HG03175 (cell line): ENCODE measurements at regions not wholly inside any gene's neighbourhood (a gene's known extent, or its start where the extent isn't known, plus 50 kb on each side); places are given as distances from the start of the nearest gene placed in this dataset.

Experiments
- ATAC-seq: cut with Tn5 transposase; IDR thresholded peaks from one replicate; pipeline ENCODE4 v1.9.1; 2021; ENCODE audit warnings: mild to moderate bottlenecking, moderate library complexity; ENCODE audit not compliant: unreplicated experiment

- no peak for ATAC-seq
Observed at GRCh38 chr1:34650090-34650489, 104.8 kb upstream of the GJB5 start.

- no peak for ATAC-seq
Observed at GRCh38 chr1:34650800-34651199, 104.0 kb upstream of the GJB5 start.

DNA sequence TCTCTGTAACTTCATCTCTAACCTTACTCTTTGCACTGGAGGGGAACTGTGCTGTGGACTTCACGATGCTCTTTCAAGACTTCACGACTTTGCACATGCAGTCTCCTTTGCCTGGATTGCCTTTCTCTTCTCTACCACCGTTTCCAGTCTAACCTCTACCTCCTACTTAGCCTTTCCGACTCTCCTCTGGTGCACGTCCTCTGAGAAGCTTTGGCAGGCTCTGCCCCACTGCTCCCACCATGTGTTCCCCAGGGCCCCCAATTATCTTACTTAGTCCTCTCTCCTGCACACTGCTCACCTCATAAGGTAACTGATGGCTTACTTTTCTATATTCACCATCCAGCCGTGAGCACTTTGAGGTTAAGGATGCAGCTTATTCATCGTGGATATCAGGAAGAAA, 101.7 kb upstream of the GJB5 start:
- ATAC-seq = no peak

DNA sequence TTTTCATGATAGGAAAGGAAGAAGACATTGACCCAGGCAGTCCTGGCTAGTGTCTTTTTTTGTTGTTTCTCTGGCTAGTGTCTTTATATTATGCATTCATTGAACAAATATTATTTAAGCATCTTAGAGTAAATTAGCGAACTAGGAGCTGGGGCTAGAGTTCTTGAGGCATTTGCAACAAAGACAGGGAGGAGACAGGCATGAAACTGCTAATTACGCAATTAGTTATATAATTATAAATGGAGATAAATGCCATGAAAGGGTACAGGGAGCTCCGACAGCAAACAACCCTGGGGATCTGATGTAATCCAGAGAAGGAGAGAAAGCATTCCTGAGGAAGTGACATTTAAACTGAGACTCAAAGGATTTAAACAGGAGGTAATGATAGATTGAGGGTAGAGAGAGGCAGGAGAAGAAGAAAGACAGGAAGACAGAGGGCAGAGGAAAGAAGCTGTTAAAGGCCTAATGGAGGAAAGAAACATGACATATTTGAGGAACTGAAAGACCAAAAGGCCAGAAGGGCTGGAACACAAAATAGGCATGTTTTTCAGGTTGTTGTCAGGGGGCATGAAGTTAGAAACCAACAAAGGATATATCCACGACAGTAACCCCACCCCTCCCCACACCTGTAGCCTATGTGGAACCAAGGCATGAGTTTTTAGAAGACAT, 99.5 kb upstream of the GJB5 start:
- ATAC-seq = no peak

DNA sequence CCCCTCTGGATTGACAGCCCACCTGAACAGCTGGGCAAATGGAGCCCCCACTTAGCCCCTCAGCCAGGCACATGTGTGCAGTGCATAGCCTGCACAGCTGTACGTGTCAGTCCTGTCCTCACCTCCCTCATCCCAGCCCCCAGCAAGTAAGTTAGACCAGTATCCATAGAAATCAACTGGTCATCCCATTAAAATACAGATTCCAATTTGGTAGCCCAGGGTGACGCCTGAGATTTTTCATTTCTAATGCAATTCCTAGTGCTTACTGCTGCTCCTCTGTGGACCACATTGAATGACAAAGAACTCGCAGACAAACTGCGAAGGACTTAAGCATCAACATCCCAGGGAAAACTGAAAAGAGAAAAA, 99.0 kb upstream of the GJB5 start:
- no peak for ATAC-seq

DNA sequence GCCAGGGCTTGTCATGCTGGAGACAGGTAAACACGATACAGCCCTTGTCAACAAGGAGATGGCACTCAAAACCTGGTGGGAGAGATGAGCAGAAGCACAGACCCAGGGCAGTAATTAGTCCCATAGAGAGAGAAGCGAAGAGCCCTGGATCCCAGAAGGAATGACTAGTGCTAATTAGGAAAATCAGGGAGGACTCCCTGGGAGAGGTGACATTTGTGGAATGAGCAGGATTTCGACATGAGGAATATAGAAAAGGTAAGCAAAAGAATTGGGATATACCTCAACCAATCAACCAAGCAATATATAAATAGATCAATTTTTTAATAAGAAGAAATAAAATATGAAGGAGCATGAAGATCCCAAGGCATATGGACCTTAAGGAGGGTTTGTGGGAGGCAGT, 98.5 kb upstream of the GJB5 start:
- no peak for ATAC-seq

DNA sequence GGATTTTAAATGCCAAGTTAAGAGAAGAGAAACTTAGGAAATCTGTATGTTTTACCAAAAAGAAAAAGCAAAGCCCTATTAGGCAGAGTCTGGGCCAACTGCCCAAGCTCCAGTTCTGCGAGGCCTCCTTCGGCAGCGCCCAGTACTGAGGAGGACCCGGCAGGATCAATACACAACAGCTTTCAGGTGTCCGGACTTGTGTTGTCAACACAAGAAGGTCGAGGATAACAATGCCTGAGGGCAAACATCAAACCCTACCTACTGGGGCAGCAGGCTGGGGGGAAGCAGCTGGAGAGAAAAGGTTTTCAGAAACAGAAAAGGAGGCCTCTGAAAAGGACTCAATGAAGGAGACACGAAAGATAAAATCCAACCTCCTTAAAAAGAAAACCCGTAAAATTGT, 98.1 kb upstream of the GJB5 start:
- ATAC-seq = no peak

DNA sequence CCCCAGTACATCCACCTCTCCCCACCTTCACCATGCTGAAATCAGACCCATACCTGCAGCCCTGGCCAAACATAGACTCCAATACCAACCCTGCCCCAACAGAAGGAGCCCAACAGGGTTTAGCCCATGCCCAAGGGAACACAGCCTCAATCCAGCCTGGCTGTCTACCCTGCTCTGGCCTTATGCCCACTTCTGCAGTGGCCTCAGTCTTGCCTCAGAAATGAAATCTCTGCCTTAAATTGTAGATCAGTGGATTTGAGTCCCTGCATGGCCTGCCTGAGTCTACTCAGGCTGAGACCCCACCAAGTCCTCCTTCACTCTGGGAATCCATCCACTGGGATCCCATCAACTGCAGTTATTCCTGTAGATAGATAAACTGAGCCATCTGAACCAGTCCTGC, 97.6 kb upstream of the GJB5 start:
- ATAC-seq = no peak

GRCh38 chr1:34657849-34658248, 97.0 kb upstream of the GJB5 start:
- ATAC-seq = no peak

- ATAC-seq = no peak
Observed at GRCh38 chr1:34663031-34663430, 91.8 kb upstream of the GJB5 start.

DNA sequence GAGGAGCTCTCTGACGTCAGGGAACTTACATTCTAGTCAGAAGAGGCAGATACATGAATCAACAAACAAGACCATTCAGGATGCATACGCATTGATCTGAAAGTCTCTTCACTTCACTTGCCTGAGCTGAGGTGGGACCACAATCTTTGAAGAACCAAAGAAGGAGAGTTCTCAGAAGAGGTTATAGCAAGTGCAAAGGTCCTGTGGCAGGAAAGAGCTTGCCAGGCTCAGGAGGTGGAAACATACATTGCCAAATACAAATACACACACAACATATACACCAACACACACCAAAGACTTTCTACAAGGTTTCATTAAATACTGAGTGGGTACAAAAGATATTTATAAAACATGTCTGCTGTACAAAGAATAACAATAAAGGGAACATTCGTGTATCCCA, 86.8 kb upstream of the GJB5 start:
- ATAC-seq = no peak

GRCh38 chr1:34670982-34671381, 83.9 kb upstream of the GJB5 start:
- ATAC-seq = no peak

- no peak for ATAC-seq
Observed at GRCh38 chr1:34671887-34672286, 83.0 kb upstream of the GJB5 start.

DNA sequence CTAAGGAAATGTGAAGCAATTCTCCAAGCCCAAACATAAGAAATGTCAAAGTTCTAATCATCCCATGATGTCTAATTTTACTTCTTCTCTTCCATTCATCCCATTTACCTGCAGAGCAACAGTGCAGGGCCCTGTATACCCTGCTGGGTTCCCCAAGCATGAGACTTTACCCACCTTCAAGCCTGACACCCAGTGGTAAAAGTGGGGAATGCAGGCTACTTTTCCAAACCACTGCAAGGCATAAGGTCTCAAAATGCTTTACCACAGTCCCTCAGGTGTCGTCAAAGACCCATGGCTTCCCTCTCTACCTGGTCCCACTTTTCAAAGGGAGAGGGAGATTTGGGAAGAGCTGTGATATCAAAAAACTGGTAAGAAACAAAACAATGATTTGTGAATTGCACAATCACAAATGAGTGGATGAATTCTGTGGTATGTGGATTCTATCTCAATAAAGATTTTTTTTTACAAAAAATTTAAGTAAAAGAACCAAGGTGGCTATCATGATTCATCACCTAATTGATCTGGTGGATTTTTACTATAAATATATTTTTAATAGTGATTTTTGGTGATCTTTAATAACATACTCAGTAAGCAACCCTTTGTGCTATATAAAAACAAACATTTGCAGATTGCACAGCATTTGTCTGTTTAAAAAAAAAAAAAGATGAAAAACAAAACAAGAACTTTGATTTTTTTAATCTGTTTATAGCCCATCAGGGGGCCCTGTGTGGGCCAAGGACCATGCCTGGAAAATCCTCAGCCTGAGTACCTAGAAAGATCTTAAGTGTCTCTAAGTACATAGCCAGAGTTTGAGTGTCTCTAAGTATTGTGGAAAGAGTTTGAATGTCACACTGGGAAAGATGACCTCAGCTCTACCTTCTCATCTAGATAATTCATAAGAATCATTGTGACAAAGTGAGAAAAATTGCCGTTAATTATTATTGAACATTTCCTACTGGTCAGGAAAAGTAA, 73.1 kb upstream of the GJB5 start:
- ATAC-seq = no peak

- ATAC-seq = no peak
Observed at GRCh38 chr1:34682452-34683223, 72.2 kb upstream of the GJB5 start.

DNA sequence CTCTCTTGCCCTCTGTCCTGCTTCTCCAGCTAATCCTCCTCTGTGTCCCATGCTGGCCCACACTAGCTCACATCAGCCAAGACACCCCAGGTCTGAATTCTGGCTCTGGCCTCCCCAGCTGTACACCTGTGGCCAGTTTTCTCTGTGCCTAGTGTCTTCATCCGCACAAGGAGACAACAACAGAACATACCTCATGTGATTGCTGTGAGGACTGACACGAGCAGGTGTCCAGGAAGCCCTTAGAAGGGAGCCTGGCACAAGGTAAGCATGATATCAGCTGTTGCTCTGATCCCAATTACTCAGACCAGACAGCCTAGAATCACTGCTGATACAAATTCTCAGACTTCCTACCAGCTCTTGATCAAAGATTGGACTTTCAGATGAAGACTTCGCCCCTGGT, 71.2 kb upstream of the GJB5 start:
- ATAC-seq = no peak

DNA sequence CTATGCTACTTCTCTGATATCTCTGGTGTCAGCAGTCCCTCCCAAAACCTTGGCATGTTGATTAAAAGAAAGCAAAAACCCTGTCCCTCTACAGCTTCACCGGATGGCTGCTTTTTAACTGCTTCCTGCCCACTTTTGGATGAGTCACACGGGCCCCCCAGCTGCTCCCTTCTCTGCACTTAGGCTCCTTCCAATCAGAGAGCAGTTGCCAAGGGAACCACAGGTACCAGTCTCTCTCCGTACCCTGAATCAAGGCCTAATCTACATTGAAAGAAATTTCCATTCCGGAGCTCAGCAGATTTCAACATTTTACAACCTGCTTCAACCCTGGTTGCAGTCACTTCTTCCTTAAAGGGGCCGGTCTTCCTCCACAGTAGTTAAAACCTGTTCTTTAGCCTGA, 70.6 kb upstream of the GJB5 start:
- ATAC-seq = no peak

DNA sequence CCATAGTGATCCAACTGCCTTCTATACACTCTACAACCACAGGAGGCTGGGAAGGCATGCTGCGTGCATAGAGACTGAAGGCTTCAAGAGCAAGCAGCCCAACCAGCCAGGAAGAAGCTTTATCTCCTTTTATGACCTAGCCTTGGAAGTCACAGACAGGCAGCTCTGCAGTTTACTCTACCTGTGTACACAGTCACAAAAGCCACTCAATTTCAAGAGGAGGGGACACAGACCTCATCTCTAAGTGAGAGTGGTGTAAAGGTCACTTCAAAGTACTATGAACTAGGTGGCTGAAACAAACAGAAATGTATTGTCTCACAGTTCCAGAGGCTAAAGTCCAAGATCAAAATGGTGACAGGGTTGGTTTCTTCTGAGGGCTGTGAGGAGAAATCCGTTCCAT, 69.6 kb upstream of the GJB5 start:
- no peak for ATAC-seq

GRCh38 chr1:34686531-34686930, 68.3 kb upstream of the GJB5 start:
- no peak for ATAC-seq

- no peak for ATAC-seq
Observed at GRCh38 chr1:34688006-34688741, 66.7 kb upstream of the GJB5 start.

DNA sequence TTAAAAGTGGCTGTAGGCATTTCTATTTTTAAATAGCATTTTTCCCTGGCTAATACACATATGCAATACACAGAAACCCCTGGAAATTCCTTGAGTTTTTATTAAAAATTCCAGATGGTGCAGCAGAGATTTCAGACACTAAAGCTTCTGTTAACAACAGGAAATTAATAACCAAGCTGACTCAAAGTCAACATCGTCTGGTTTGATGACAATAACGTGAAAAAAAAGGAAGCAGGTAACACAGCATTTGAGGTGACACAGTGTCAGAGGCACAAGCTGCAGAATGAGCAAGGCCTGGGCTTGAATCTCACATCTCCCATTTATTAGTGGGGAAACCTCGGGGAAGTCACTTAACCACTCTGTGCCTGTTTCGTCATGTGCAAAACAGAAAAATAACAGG, 64.6 kb upstream of the GJB5 start:
- no peak for ATAC-seq
